Stomach (tissue), 8 donors: ENCODE measurements at regions not wholly inside any gene's neighbourhood (a gene's known extent, or its start where the extent isn't known, plus 50 kb on each side); places are given as distances from the start of the nearest gene placed in this dataset.
"Not testable (repeated sequence)": the region's sequence is repeated elsewhere in the genome, so short reads cannot be mapped to it uniquely, and the experiment has no call there.

Experiments
- DNase-seq, 2 donors: peaks; one replicate each; pipeline versions ENCODE4 v3.0.0 to v3.0.0-alpha.2; 2013 to 2019
- H3K27ac ChIP-seq, 5 donors: fragments of 200-600 bp in 4 of 5; sonication (generic) in 4 of 5; one replicate each; pipeline ENCODE4 v1.5.1; 2013 to 2019; ENCODE audit warnings: mild to moderate bottlenecking in 1 of 5, moderate library complexity in 1 of 5
- H3K27me3 ChIP-seq, 3 donors: fragments of 200-600 bp; sonication (generic); one replicate each; pipeline ENCODE4 v1.5.1; 2017 to 2019; ENCODE audit warnings: mixed run types in 1 of 3
- H3K36me3 ChIP-seq, 4 donors: fragments of 200-600 bp; sonication (generic); 1 replicate in 3 of 4; 2 replicates in 1 of 4; pipeline ENCODE4 v1.5.1; 2016 to 2019
- H3K4me1 ChIP-seq, 4 donors: fragments of 200-600 bp; sonication (generic); one replicate each; pipeline ENCODE4 v1.5.1; 2016 to 2019
- H3K4me3 ChIP-seq, 4 donors: fragments of 200-600 bp; sonication (generic) in 3 of 4; one replicate each; pipeline ENCODE4 v1.5.1; 2016 to 2019; ENCODE audit warnings: mild to moderate bottlenecking in 1 of 4
- H3K9me3 ChIP-seq, 4 donors: fragments of 200-600 bp; sonication (generic); one replicate each; pipeline ENCODE4 v1.5.1; 2016 to 2019
- EP300 ChIP-seq: sonication (generic); formaldehyde crosslinking; IDR thresholded peaks from one replicate; pipeline ENCODE4 v1.6.1; 2017; ENCODE audit warnings: antibody characterized with exemption
- POLR2A ChIP-seq, 4 donors: fragments of 450-650 bp; IDR thresholded peaks; one replicate each; pipeline ENCODE4 v1.6.1; 2016; ENCODE audit warnings: antibody characterized with exemption in 4 of 4, control low read depth in 2 of 4, mild to moderate bottlenecking in 1 of 4, moderate library complexity in 1 of 4
- POLR2AphosphoS5 ChIP-seq, 3 donors: sonication (generic); formaldehyde crosslinking; IDR thresholded peaks; one replicate each; pipeline ENCODE4 v1.6.1; 2016; ENCODE audit warnings: antibody characterized with exemption in 3 of 3
- WGBS, 5 donors: extraction: QIAGEN DNeasy Blood & Tissue Kit in 3 of 5; methylation state at CpG; one replicate each; pipeline versions ENCODE4 v1.1.5 to v1.1.7; 2013 to 2018; 5-methylcytosine and 5-hydroxymethylcytosine counted together
- intact Hi-C: fragments of 100-400 bp; cut with DNase I; formaldehyde crosslinking; loops from one replicate; pipeline ENCODE4 v1.15.1; 2023; ENCODE audit warnings: low total_unique reads
- TF ChIP-seq, protein P1 (sequence below), 7 experiments: fragments of 450-650 bp in 4 of 7; fragments of 200-600 bp in 3 of 7; sonication (generic) in 3 of 7; IDR thresholded peaks; one replicate each; pipeline ENCODE4 v1.5.1; 2016 to 2019; ENCODE audit warnings: antibody characterized with exemption in 7 of 7, control low read depth in 2 of 7, mild to moderate bottlenecking in 1 of 7
- donor health status: healthy with polysubstance abuse.
- donor health status: Bipolar disorder and iron deficiency.
- donor health status: healthy.

GRCh38 chr5:39660020-39660419, 235.2 kb upstream of the DAB2 start:
- H3K9me3 ChIP-seq, result no peaks in the 10 kb centered on the region
- H3K27ac ChIP-seq, result no peak overlapping the region
- no peaks in the 10 kb centered on the region for H3K36me3 ChIP-seq
- 65 to 89% (median 84%) methylated on average over 1 of the region's 1 CpG for WGBS, 5 donors
- intact Hi-C loops, result no loop called here
- no peak overlapping the region for H3K4me3 ChIP-seq
- TF ChIP-seq, protein P1, sequence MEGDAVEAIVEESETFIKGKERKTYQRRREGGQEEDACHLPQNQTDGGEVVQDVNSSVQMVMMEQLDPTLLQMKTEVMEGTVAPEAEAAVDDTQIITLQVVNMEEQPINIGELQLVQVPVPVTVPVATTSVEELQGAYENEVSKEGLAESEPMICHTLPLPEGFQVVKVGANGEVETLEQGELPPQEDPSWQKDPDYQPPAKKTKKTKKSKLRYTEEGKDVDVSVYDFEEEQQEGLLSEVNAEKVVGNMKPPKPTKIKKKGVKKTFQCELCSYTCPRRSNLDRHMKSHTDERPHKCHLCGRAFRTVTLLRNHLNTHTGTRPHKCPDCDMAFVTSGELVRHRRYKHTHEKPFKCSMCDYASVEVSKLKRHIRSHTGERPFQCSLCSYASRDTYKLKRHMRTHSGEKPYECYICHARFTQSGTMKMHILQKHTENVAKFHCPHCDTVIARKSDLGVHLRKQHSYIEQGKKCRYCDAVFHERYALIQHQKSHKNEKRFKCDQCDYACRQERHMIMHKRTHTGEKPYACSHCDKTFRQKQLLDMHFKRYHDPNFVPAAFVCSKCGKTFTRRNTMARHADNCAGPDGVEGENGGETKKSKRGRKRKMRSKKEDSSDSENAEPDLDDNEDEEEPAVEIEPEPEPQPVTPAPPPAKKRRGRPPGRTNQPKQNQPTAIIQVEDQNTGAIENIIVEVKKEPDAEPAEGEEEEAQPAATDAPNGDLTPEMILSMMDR (IDR thresholded peaks at IDR 0.05), result no peak
- TF ChIP-seq POLR2AphosphoS5 (IDR thresholded peaks at IDR 0.05), result no peak
- H3K27me3 ChIP-seq, result no peaks in the 10 kb centered on the region
- H3K4me1 ChIP-seq, result no peaks in the 10 kb centered on the region
- DNase-seq, result no peak

DNA sequence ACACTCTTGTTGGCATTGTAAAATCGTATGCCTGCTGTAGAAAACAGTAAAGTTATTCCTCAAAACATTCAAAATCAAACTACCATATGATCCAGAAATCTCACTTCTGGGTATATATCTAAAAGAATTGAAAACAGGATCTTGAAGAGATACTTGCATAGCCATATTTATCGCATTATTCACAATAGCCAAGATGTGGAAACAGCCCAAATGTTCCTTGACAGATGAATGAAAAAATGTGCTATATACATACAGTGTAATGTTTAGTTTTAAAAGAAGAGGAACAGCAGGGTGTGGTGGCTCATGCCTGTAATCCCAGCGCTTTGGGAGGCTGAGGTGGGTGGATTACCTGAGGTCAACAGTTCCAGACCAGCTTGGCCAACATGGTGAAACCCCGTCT, 234.1 kb upstream of the DAB2 start:
- intact Hi-C loops, result no loop called here
- no peaks in the 10 kb centered on the region for H3K9me3 ChIP-seq
- H3K4me3 ChIP-seq, result no peak overlapping the region
- DNase-seq, result no peak
- H3K27ac ChIP-seq, result no peak overlapping the region
- H3K27me3 ChIP-seq, result no peaks in the 10 kb centered on the region
- TF ChIP-seq EP300 (no peak), POLR2AphosphoS5 (IDR thresholded peaks at IDR 0.05) (no peak), POLR2A (IDR thresholded peaks at IDR 0.05) (no peak)
- TF ChIP-seq, protein P1 (IDR thresholded peaks at IDR 0.05), result no peak
- H3K36me3 ChIP-seq, result no peaks in the 10 kb centered on the region
- H3K4me1 ChIP-seq, result no peaks in the 10 kb centered on the region
- WGBS, 5 donors, result 86 to 91% (median 89%) methylated on average over 4 of the region's 4 CpGs

DNA sequence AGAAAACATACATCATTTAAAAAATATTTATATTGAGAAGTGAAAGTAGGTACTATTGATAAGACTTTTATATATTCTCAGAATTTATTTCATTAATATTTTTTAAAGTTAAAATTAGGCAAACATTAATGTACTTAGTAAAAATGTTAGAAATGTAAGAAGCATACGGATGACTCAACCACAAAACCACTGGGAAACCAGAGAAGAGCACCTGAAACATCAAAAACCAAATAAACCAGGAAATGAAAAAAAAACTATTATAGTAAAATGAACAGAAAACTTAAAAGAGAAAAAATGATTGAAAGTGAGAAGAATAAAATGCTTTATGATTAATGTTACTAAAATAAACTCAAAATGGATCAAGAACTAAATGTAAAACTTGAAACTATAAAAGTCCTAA, 233.2 kb upstream of the DAB2 start:
- Histone ChIP-seq H3K4me1 (no peaks in the 10 kb centered on the region), H3K36me3 (no peaks in the 10 kb centered on the region), H3K27me3 (no peaks in the 10 kb centered on the region), H3K9me3 (no peaks in the 10 kb centered on the region), H3K4me3 (no peak overlapping the region), H3K27ac (no peak overlapping the region)
- intact Hi-C loops, result no loop called here
- WGBS, 5 donors, result 53 to 84% (median 83%) methylated on average over 1 of the region's 1 CpG
- no peak for DNase-seq
- TF ChIP-seq POLR2A (IDR thresholded peaks at IDR 0.05), result no peak
- no peak for TF ChIP-seq EP300
- TF ChIP-seq POLR2AphosphoS5 (IDR thresholded peaks at IDR 0.05), result no peak
- TF ChIP-seq, protein P1 (IDR thresholded peaks at IDR 0.05), result no peak

GRCh38 chr5:39656600-39656999, 231.8 kb upstream of the DAB2 start:
- no peak for DNase-seq
- Histone ChIP-seq H3K36me3 (no peaks in the 10 kb centered on the region), H3K27me3 (no peaks in the 10 kb centered on the region), H3K4me3 (no peak overlapping the region), H3K4me1 (no peaks in the 10 kb centered on the region), H3K9me3 (no peaks in the 10 kb centered on the region), H3K27ac (no peak overlapping the region)
- intact Hi-C loops, result no loop called here
- no peak for TF ChIP-seq POLR2A (IDR thresholded peaks at IDR 0.05)
- TF ChIP-seq, protein P1 (IDR thresholded peaks at IDR 0.05), result no peak
- TF ChIP-seq EP300, result no peak
- no peak for TF ChIP-seq POLR2AphosphoS5 (IDR thresholded peaks at IDR 0.05)

DNA sequence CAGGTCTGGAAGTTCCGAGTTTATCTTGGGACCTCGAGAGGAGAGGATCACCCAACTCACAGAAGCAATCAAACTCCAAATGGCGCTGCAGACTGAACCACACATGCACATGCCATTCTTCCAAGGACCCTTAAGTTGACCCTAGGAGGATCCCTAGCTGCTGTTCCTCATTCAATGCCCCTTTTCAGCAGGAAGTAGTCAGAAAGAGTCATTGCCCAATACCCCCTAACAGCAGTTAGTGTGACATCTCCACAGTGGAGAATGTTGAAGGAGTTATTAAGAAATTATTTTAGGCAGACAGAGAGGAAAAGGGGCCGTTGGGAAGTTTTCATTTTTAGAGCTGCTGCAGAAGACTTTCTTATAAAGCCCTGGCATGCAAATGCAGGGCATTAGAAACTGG, 229.9 kb upstream of the DAB2 start:
- no peak for TF ChIP-seq POLR2AphosphoS5 (IDR thresholded peaks at IDR 0.05)
- no peak for TF ChIP-seq POLR2A (IDR thresholded peaks at IDR 0.05)
- TF ChIP-seq, protein P1 (IDR thresholded peaks at IDR 0.05), result no peak
- TF ChIP-seq EP300, result no peak

DNA sequence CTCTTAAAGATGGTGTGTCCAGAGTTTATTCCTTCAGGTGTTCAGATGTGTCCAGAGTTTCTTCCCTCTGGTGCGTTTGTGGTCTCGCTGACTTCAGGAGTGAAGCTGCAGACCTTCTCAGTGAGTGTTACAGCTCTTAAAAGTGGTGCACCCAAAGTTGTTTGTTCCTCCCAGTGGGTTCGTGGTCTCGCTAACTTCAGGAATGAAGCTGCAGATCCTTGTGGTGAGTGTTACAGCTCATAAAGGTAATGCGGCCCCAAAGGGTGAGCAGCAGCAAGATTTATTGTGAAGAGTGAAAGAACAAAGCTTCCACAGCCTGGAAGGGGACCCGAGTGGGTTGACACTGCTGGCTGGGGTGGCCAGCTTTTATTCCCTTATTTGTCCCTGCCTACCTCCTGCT, 227.7 kb upstream of the DAB2 start:
- DNase-seq, H3K27ac ChIP-seq, H3K4me3 ChIP-seq, H3K4me1 ChIP-seq, H3K27me3 ChIP-seq, H3K9me3 ChIP-seq, H3K36me3 ChIP-seq, intact Hi-C loops: not testable (repeated sequence)
- 67 to 90% (median 84%) methylated on average over 4 to 6 of the region's 6 CpGs for WGBS, 5 donors

More for the DNA sequence above, 229.9 kb upstream of the DAB2 start:
- H3K36me3 ChIP-seq, result no peaks in the 10 kb centered on the region
- H3K4me3 ChIP-seq, result no peak overlapping the region
- WGBS, 5 donors, result 74 to 88% (median 84%) methylated on average over 4 of the region's 4 CpGs
- H3K9me3 ChIP-seq, result no peaks in the 10 kb centered on the region
- no peak for DNase-seq
- no peaks in the 10 kb centered on the region for H3K4me1 ChIP-seq
- no peaks in the 10 kb centered on the region for H3K27me3 ChIP-seq
- no peak overlapping the region for H3K27ac ChIP-seq
- intact Hi-C loops, result no loop called here
